Fibroblast of pulmonary artery (primary cell): ENCODE measurements at regions not wholly inside any gene's neighbourhood (a gene's known extent, or its start where the extent isn't known, plus 50 kb on each side); places are given as distances from the start of the nearest gene placed in this dataset.
"Not testable (repeated sequence)": the region's sequence is repeated elsewhere in the genome, so short reads cannot be mapped to it uniquely, and the experiment has no call there.

Source experiments
- DNase-seq: peaks from one replicate; pipeline ENCODE4 v3.0.0-alpha.2; 2010; ENCODE audit warnings: low read depth
- H3K4me3 ChIP-seq: replicated peaks from 2 replicates; pipeline ENCODE4 v1.5.1; 2011; ENCODE audit warnings: low read depth, mild to moderate bottlenecking, control low read depth, low read length, moderate library complexity
- TF ChIP-seq, protein P1 (sequence below): IDR thresholded peaks from 2 replicates; pipeline ENCODE4 v1.5.1; 2011; ENCODE audit warnings: mild to moderate bottlenecking, control low read depth, low read length, inconsistent platforms; ENCODE audit errors: missing control alignments

DNA sequence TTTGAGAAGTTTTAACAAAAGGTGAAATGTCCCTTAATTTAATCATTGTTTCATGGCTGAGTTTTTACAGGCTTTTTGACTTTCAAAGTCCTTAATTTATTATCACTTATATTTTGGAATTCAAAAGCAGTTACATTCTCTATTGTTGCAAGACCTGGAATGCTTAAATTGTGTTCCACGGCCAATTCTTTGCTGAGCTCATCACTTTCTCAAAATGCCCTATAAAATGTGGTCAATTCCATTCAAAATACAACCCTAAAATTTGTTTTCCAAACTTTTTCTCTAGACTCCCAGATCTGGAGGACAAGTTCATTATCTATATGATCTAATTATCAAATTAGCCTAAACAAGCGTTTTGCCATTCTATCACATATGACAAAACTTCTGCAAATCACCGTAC is 1051.2 kb downstream of the TDRD15 start:
- no peak for DNase-seq
- TF ChIP-seq, protein P1, sequence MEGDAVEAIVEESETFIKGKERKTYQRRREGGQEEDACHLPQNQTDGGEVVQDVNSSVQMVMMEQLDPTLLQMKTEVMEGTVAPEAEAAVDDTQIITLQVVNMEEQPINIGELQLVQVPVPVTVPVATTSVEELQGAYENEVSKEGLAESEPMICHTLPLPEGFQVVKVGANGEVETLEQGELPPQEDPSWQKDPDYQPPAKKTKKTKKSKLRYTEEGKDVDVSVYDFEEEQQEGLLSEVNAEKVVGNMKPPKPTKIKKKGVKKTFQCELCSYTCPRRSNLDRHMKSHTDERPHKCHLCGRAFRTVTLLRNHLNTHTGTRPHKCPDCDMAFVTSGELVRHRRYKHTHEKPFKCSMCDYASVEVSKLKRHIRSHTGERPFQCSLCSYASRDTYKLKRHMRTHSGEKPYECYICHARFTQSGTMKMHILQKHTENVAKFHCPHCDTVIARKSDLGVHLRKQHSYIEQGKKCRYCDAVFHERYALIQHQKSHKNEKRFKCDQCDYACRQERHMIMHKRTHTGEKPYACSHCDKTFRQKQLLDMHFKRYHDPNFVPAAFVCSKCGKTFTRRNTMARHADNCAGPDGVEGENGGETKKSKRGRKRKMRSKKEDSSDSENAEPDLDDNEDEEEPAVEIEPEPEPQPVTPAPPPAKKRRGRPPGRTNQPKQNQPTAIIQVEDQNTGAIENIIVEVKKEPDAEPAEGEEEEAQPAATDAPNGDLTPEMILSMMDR: no peak
- H3K4me3 ChIP-seq: no peak overlapping the region

DNA sequence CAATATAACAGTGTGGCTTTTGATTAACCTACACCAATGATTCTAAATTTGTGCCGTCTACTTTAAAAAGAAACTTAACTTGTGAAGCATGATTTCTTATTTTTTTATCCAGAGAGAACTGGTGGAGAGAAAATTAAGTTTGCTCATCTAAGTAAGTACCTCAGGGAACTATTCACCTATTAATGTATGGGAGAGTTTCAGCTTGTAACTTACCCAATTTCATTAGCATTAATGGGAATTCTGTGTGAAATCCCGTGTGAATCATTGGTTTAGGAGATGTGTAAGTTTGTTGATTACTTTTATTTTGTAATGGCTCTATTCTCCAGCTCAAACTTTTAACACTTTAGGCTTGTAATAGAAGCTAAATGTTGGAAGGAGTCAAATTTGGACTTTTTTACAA is 1061.5 kb downstream of the TDRD15 start:
- DNase-seq: no peak
- TF ChIP-seq, protein P1: no peak
- H3K4me3 ChIP-seq: no peak overlapping the region

DNA sequence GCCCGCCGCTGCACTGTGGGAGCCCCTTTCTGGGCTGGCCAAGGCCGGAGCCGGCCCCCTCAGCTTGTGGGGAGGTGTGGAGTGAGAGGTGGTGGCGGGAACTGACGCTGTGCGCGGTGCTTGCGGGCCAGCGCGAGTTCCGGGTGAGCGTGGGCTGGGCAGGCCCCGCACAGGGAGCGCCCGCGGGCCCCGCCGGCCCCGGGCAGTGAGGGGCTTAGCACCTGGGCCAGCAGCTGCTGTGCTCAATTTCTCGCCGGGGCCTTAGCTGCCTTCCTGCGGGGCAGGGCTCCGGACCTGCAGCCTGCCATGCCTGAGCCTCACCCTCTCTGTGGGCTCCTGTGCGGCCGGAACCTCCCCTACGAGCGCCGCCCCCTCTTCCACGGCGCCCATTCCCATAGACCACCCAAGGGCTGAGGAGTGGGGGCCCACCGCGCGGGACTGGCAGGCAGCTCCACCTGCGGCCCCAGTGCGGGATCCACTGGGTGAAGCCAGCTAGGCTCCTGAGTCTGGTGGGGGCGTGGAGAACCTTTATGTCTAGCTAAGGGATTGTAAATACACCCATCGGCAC is 1062.6 kb downstream of the TDRD15 start:
- not testable (repeated sequence) for H3K4me3 ChIP-seq, DNase-seq

DNA sequence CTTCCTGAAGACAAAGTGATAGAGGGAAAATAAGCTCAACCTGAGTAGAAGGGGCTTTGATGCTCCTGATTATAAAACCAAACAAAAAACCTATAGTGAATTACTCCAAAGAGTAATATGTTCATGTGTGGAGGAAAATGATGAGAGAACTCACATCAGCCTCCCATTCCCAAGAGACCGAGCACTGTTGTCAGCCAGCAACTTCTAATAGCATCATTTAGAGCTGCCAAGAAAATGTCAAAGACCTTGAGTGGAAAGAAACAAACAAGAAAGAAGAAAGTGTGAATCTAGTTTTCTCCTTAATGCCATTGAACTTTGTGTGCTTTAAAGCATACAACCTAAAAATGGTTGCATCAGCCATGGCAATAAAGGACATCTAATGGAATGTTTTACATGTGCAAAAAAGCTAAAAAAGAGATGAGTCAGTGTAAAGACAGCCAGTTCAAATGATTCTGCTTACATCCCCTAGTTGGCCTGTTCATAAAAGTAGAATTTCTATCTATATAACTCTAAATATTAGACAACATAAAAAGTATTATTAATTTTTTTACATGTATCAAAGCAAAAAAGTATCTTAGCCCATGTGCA is 1066.2 kb downstream of the TDRD15 start:
- DNase-seq: no peak
- no peak overlapping the region for H3K4me3 ChIP-seq
- TF ChIP-seq, protein P1: no peak

DNA sequence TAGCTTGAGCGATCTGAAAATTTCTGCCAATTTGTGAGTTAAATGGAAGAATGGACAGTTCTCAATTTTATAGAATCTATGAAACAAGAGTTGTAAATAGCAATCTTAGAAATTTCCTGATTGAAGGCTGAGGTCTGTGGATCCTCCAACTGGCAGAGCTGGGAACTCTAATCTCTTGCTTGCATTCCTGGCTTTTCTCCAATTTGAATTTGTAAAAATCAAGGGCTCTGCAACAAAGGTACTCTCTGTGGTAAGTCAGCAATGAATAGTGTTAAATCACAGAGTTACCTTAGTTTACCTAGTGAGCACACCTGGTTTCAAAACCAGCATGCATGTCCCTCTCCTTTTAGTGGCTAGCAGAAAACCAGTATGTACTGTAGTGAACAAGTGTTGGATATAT is 1070.5 kb downstream of the TDRD15 start:
- H3K4me3 ChIP-seq: no peak overlapping the region
- no peak for DNase-seq
- TF ChIP-seq, protein P1: no peak

DNA sequence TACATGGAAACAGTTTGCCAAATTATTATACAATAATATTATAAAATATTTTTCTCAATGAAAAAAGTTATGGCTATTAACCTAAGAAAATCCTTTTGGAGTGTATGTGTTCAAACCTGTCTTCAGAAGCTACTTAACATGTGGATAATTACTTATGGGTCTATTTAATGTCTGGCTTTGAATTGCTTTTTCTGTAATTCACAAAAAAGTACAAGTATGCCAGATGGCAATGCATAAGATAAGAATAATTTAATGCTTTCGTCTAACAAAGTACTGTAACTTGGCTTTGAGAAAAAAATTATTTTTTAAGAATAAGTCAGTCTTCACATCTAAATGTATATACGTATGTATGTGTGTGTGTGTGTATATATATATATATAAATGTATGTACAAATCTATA is 1073.0 kb downstream of the TDRD15 start:
- TF ChIP-seq, protein P1: no peak
- no peak overlapping the region for H3K4me3 ChIP-seq
- no peak for DNase-seq

DNA sequence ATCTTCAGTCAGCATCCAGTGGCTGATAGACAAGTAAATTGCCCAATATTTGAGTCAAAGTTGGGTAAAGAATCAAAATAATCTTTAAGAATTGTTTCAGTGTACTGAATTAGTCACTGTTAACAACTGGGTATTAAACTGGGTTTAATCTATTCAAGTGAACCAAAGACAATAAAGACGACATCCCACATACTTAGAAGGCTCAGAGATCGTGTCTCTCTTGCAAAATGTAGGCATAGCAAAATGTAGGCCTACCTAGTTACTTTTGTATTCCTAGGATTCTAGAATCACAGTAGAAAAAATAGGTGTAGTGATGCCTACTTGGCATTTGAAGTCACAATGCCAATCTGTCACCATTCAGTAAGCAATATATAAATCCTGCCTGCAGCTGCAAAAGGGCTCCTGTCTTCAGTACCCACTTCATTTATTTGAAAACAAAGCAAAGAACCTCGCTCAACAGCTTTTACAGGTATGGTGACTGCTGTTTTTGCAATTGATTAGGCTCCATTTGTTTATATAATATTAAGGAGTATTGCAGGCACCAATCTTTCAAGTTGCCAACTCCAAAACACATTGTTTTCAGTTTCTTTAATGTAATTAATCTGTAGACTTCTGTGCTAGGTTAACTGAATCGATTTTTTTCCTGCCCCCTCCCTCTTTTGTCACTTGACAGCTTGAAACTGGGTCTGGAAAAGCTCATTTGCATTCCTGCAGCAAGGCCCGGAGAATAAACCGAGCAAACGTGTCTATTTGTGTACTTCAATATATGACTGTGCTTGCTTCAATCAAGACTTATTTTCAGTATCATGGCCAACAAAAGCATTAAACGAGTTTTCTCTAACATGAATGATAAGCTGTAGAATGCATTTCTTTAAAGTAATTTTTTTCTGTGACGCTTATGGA is 1074.9 kb downstream of the TDRD15 start:
- TF ChIP-seq, protein P1: no peak
- DNase-seq: no peak
- H3K4me3 ChIP-seq: no peak overlapping the region
